ENCODE measurements at regions not wholly inside any gene's neighbourhood (a gene's known extent, or its start where the extent isn't known, plus 50 kb on each side); places are given as distances from the start of the nearest gene placed in this dataset.

DNA sequence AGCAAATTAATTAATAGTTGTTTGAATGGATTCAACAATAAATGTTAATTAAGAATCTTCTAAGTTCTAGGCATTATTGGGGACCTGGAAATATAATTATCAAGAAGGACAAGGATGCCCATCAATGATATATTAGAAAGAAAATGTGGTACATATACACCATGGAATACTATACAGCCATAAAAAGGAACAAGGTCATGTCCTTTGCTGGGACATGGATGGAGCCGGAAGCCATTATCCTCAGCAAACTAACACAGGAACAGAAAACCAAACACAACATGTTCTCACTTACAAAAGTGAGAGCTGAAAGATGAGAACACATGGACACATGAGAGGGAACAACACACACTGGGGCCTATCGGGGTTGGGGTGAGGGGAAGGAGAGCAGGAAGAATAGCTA, 141.4 kb upstream of the JUN start:
- no peaks in the 10 kb centered on the region for H3K9me3 Mint-ChIP-seq (ENCODE audit: unreplicated experiment)
- no peaks in the 10 kb centered on the region for H3K27me3 Mint-ChIP-seq (ENCODE audit: insufficient read depth, unreplicated experiment)
- no peaks in the 10 kb centered on the region for H3K36me3 Mint-ChIP-seq (ENCODE audit: insufficient read depth, unreplicated experiment)
- intact Hi-C loops (cut with micrococcal nuclease), result loop anchor here (10.0 kb wide), 1 partner anchor 770 kb away; no protein-coding TSS in a partner anchor
- H3K27ac Mint-ChIP-seq (ENCODE audit: low read depth, unreplicated experiment), result no peak overlapping the region
- no peak overlapping the region for H3K4me3 Mint-ChIP-seq (ENCODE audit: unreplicated experiment)
- TF ChIP-seq, protein P1, sequence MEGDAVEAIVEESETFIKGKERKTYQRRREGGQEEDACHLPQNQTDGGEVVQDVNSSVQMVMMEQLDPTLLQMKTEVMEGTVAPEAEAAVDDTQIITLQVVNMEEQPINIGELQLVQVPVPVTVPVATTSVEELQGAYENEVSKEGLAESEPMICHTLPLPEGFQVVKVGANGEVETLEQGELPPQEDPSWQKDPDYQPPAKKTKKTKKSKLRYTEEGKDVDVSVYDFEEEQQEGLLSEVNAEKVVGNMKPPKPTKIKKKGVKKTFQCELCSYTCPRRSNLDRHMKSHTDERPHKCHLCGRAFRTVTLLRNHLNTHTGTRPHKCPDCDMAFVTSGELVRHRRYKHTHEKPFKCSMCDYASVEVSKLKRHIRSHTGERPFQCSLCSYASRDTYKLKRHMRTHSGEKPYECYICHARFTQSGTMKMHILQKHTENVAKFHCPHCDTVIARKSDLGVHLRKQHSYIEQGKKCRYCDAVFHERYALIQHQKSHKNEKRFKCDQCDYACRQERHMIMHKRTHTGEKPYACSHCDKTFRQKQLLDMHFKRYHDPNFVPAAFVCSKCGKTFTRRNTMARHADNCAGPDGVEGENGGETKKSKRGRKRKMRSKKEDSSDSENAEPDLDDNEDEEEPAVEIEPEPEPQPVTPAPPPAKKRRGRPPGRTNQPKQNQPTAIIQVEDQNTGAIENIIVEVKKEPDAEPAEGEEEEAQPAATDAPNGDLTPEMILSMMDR (IDR thresholded peaks at IDR 0.05; ENCODE audit: unreplicated experiment), result no peak
- ChIA-PET POLR2A (interaction anchor here (0.6 kb wide), 1 partner anchor 109 kb away, joined by 3 read pairs; no protein-coding TSS in a partner anchor), CTCF (interaction anchor here (0.6 to 1.4 kb wide), 2 partner anchors 31 to 774 kb away, joined by 4 to 11 read pairs; no protein-coding TSS in a partner anchor)
- BruUV-seq (replicated peaks), result no TSS peak
- H3K4me1 Mint-ChIP-seq (ENCODE audit: insufficient read depth, unreplicated experiment), result peaks cover 74% of the 10 kb centered on the region
- no peak for DNase-seq (ENCODE audit: unreplicated experiment)

DNA sequence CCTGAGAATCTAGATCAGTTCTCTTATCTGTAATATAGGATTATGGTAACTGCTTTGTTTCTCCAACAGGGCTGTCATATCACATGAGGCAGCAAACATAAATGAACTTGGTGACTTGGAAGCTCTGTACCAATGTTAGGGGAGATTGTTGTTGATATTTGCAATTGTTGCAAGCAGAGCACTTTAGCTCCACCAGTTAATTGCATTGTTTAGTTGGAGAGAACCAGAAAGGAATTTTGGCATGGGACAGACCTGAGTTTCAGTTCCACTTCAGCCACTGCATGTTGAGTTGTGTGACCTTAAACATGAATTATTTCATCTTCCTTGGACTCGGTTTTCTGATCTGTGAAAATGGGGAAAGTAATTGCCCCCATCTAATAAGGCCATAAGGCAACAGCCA, 142.3 kb upstream of the JUN start:
- BruUV-seq (replicated peaks), result no TSS peak
- POLR2A ChIA-PET, result interaction anchor here (0.7 to 2.6 kb wide), 5 partner anchors 9 to 146 kb away, joined by 3 to 8 read pairs (median 4); partner anchors contain the start of gene JUN
- Mint-ChIP-seq H3K36me3 (ENCODE audit: insufficient read depth, unreplicated experiment) (no peaks in the 10 kb centered on the region), H3K4me3 (ENCODE audit: unreplicated experiment) (no peak overlapping the region), H3K9me3 (ENCODE audit: unreplicated experiment) (no peaks in the 10 kb centered on the region), H3K27ac (ENCODE audit: low read depth, unreplicated experiment) (no peak overlapping the region), H3K4me1 (ENCODE audit: insufficient read depth, unreplicated experiment) (peaks cover 76% of the 10 kb centered on the region), H3K27me3 (ENCODE audit: insufficient read depth, unreplicated experiment) (no peaks in the 10 kb centered on the region)
- TF ChIP-seq, protein P1 (IDR thresholded peaks at IDR 0.05; ENCODE audit: unreplicated experiment), result no peak
- DNase-seq (ENCODE audit: unreplicated experiment), result no peak
- intact Hi-C loops (cut with micrococcal nuclease), result loop anchor here (10.0 kb wide), 1 partner anchor 769 kb away; no protein-coding TSS in a partner anchor
- CTCF ChIA-PET, result interaction anchor here (0.6 to 1.4 kb wide), 5 partner anchors 26 to 773 kb away, joined by 3 to 11 read pairs (median 3); no protein-coding TSS in a partner anchor

DNA sequence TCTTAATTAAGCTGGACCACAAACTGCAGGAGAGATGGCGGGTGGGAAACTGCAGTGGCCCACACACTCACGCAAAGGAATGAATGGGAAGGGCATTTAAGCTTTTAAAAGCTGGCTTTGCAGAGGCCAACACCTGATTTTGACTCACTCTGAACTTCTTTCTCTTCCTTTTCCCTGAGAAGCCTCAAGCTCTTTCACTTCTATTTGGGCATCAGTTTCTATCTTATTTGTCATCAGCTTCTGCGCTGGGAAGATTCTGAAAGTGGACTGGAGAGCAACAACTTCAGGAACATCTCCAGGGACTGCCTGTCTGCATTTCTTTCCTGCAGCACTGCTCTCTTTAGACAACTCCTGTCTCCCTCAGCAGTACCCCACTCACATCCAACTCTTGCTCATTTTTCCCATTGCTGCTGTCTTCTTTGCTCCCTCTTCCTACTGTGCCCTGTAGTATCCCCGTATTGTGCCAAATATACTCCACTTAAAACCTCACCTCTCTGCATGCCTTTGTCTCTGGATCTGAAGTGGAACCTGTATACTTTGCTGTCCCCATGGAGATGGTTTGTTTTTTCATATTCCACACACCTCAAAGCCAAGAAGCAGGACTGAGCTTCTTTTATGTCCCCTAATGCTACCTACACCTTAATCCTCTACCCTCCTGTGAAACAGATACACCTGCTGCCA, 143.3 kb upstream of the JUN start:
- ChIA-PET POLR2A (interaction anchor here (0.5 to 2.6 kb wide), 17 partner anchors 10 to 891 kb away, joined by 3 to 9 read pairs (median 3); partner anchors contain the start of gene JUN), CTCF (interaction anchor here (0.5 to 1.0 kb wide), 5 partner anchors 145 to 832 kb away, joined by 3 to 6 read pairs (median 3); no protein-coding TSS in a partner anchor)
- BruUV-seq (replicated peaks), result no TSS peak
- H3K27me3 Mint-ChIP-seq (ENCODE audit: insufficient read depth, unreplicated experiment), result no peaks in the 10 kb centered on the region
- no peak for DNase-seq (ENCODE audit: unreplicated experiment)
- TF ChIP-seq, protein P1 (IDR thresholded peaks at IDR 0.05; ENCODE audit: unreplicated experiment), result no peak
- H3K4me1 Mint-ChIP-seq (ENCODE audit: insufficient read depth, unreplicated experiment), result peaks cover 79% of the 10 kb centered on the region
- H3K4me3 Mint-ChIP-seq (ENCODE audit: unreplicated experiment), result no peak overlapping the region
- H3K36me3 Mint-ChIP-seq (ENCODE audit: insufficient read depth, unreplicated experiment), result no peaks in the 10 kb centered on the region
- H3K9me3 Mint-ChIP-seq (ENCODE audit: unreplicated experiment), result no peaks in the 10 kb centered on the region
- H3K27ac Mint-ChIP-seq (ENCODE audit: low read depth, unreplicated experiment), result peak overlapping the region; percentile 60
- intact Hi-C loops (cut with micrococcal nuclease), result loop anchor here (10.0 kb wide), 1 partner anchor 768 kb away; no protein-coding TSS in a partner anchor

DNA sequence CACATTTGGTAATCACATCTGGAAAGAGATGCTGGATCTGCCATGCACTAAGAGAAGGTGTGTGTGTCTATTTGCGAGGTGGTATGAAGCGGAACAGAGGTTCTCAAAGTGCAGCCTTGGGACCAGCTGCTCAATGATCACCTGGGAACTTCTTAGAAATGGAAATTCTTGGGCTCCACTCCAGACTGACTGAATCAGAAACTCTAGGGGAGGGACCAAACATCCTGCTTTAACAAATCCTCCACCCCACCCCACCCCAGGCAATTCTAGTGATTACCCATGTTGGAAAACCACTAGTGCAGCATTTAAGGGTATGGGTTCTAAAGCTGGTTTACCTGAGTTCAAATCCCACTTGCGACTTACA, 143.9 kb upstream of the JUN start:
- ChIA-PET POLR2A (interaction anchor here (0.5 to 2.6 kb wide), 13 partner anchors 11 to 890 kb away, joined by 3 to 9 read pairs (median 3); partner anchors contain the start of gene JUN), CTCF (interaction anchor here (0.6 to 1.4 kb wide), 4 partner anchors 9 to 831 kb away, joined by 3 to 4 read pairs (median 4); no protein-coding TSS in a partner anchor)
- peak overlapping the region; percentile 60 for H3K27ac Mint-ChIP-seq (ENCODE audit: low read depth, unreplicated experiment)
- H3K4me3 Mint-ChIP-seq (ENCODE audit: unreplicated experiment), result no peak overlapping the region
- DNase-seq (ENCODE audit: unreplicated experiment), result no peak
- BruUV-seq (replicated peaks), result no TSS peak
- intact Hi-C loops (cut with micrococcal nuclease), result loop anchor here (10.0 kb wide), 1 partner anchor 767 kb away; no protein-coding TSS in a partner anchor
- no peaks in the 10 kb centered on the region for H3K9me3 Mint-ChIP-seq (ENCODE audit: unreplicated experiment)
- H3K4me1 Mint-ChIP-seq (ENCODE audit: insufficient read depth, unreplicated experiment), result peaks cover 79% of the 10 kb centered on the region
- TF ChIP-seq, protein P1 (IDR thresholded peaks at IDR 0.05; ENCODE audit: unreplicated experiment), result no peak
- H3K27me3 Mint-ChIP-seq (ENCODE audit: insufficient read depth, unreplicated experiment), result no peaks in the 10 kb centered on the region
- no peaks in the 10 kb centered on the region for H3K36me3 Mint-ChIP-seq (ENCODE audit: insufficient read depth, unreplicated experiment)
